Superior temporal gyrus (tissue), 1 donor: ENCODE measurements at regions not wholly inside any gene's neighbourhood (a gene's known extent, or its start where the extent isn't known, plus 50 kb on each side); places are given as distances from the start of the nearest gene placed in this dataset.
A peak's percentile ranks its signal among the peaks of the same experiment; 100 is the strongest.

Experiments
- DNase-seq: peaks from one replicate; pipeline ENCODE4 v3.0.0-alpha.2; 2016; ENCODE audit errors: extremely low spot score

- no peak for DNase-seq
Observed at GRCh38 chr13:97630725-97631124, 196.8 kb downstream of the RAP2A start.

GRCh38 chr13:97631158-97631557 is 197.2 kb downstream of the RAP2A start:
- no peak for DNase-seq

GRCh38 chr13:97639236-97639635 is 205.3 kb downstream of the RAP2A start:
- DNase-seq, result no peak

GRCh38 chr13:97640268-97640667 is 206.3 kb downstream of the RAP2A start:
- no peak for DNase-seq

- DNase-seq, result no peak
Observed at GRCh38 chr13:97648171-97648880, 214.4 kb downstream of the RAP2A start.

GRCh38 chr13:97648881-97649224 is 214.9 kb downstream of the RAP2A start:
- no peak for DNase-seq

- no peak for DNase-seq
Observed at GRCh38 chr13:97653443-97654140, 219.6 kb downstream of the RAP2A start.

GRCh38 chr13:97654236-97654635 is 220.3 kb downstream of the RAP2A start:
- no peak for DNase-seq

- no peak for DNase-seq
Observed at GRCh38 chr13:97658556-97658955, 224.6 kb downstream of the RAP2A start.

- peak; percentile 64 for DNase-seq
Observed at GRCh38 chr13:97659602-97660001, 225.6 kb downstream of the RAP2A start.

GRCh38 chr13:97660594-97661260 is 226.8 kb downstream of the RAP2A start:
- no peak for DNase-seq

GRCh38 chr13:97686594-97686993 is 252.6 kb downstream of the RAP2A start:
- no peak for DNase-seq

GRCh38 chr13:97692628-97693027 is 258.7 kb downstream of the RAP2A start:
- no peak for DNase-seq

- DNase-seq, result no peak
Observed at GRCh38 chr13:97695684-97696083, 257.8 kb upstream of the IPO5 start.

GRCh38 chr13:97696921-97697320 is 256.6 kb upstream of the IPO5 start:
- no peak for DNase-seq

- DNase-seq, result no peak
Observed at GRCh38 chr13:97700306-97700848, 253.1 kb upstream of the IPO5 start.

- DNase-seq, result no peak
Observed at GRCh38 chr13:97702614-97703013, 250.9 kb upstream of the IPO5 start.

- DNase-seq, result no peak
Observed at GRCh38 chr13:97710797-97711196, 242.7 kb upstream of the IPO5 start.

GRCh38 chr13:97712770-97713169 is 240.7 kb upstream of the IPO5 start:
- no peak for DNase-seq

- DNase-seq, result no peak
Observed at GRCh38 chr13:97715763-97716162, 237.7 kb upstream of the IPO5 start.

GRCh38 chr13:97716746-97717145 is 236.7 kb upstream of the IPO5 start:
- no peak for DNase-seq

GRCh38 chr13:97719736-97720135 is 233.7 kb upstream of the IPO5 start:
- no peak for DNase-seq

- DNase-seq, result no peak
Observed at GRCh38 chr13:97720896-97721295, 232.6 kb upstream of the IPO5 start.
